Inflammatory macrophage treated with lipopolysaccharide for 4 hours (primary cell): ENCODE measurements at regions not wholly inside any gene's neighbourhood (a gene's known extent, or its start where the extent isn't known, plus 50 kb on each side); places are given as distances from the start of the nearest gene placed in this dataset.

ENCODE experiments used
- DNase-seq: peaks from one replicate; pipeline ENCODE4 v3.0.0-alpha.2; 2020

DNA sequence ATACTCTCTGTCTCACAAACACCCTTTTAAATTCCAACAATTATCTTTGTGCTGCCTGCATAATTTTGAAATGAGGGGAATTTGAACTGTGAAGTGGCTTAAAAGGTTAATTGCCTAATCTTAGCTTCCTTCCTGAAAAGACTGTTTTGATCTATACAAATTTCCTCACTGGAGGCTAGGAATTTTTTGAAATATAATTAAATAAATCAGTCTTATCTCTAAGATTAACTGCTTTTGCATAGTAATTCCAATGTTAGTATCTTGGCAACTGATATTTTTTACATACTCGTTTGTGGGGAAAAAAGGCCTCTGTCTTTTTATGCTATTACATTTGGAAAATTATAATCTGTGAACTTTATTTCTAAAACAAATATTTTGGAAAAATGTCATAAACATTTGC, 498.5 kb downstream of the TMTC2 start:
- DNase-seq, result peak; percentile 3
